GM18507 (cell line): ENCODE measurements at regions not wholly inside any gene's neighbourhood (a gene's known extent, or its start where the extent isn't known, plus 50 kb on each side); places are given as distances from the start of the nearest gene placed in this dataset.

Experiments used
- DNase-seq: peaks from one replicate; pipeline ENCODE4 v3.0.0; 2011; ENCODE audit warnings: low read depth; ENCODE audit not compliant: insufficient read length; ENCODE audit errors: extremely low spot score
- FAIRE-seq: peaks from 2 replicates; lab custom pipeline; 2011; peaks lifted over from hg19 to GRCh38; lab: Jason Lieb, UNC

GRCh38 chr22:49381595-49382450, 445.9 kb downstream of the BRD1 start:
- no peak for FAIRE-seq

GRCh38 chr22:49380828-49381114, 446.9 kb downstream of the BRD1 start:
- DNase-seq (no peak), FAIRE-seq (no peak)

More at GRCh38 chr22:49381595-49382450, 445.9 kb downstream of the BRD1 start:
- no peak for DNase-seq

- DNase-seq (no peak), FAIRE-seq (no peak)
Measured at GRCh38 chr22:49380095-49380827, 447.4 kb downstream of the BRD1 start.

GRCh38 chr22:49377306-49377705, 450.4 kb downstream of the BRD1 start:
- FAIRE-seq (no peak), DNase-seq (no peak)

- FAIRE-seq, result no peak
Measured at GRCh38 chr22:49373801-49374226, 453.9 kb downstream of the BRD1 start.

GRCh38 chr22:49373289-49373666, 454.4 kb downstream of the BRD1 start:
- no peak for DNase-seq
- FAIRE-seq, result no peak

More at GRCh38 chr22:49373801-49374226, 453.9 kb downstream of the BRD1 start:
- no peak for DNase-seq

- no peak for FAIRE-seq
Measured at GRCh38 chr22:49372530-49373288, 455.0 kb downstream of the BRD1 start.

GRCh38 chr22:49372111-49372529, 455.6 kb downstream of the BRD1 start:
- no peak for DNase-seq
- no peak for FAIRE-seq

More at GRCh38 chr22:49372530-49373288, 455.0 kb downstream of the BRD1 start:
- DNase-seq, result no peak

- DNase-seq (no peak), FAIRE-seq (no peak)
Measured at GRCh38 chr22:49371325-49372110, 456.2 kb downstream of the BRD1 start.

GRCh38 chr22:49370627-49371301, 456.9 kb downstream of the BRD1 start:
- FAIRE-seq, result no peak
- no peak for DNase-seq

GRCh38 chr22:49369726-49370626, 457.7 kb downstream of the BRD1 start:
- FAIRE-seq (no peak), DNase-seq (no peak)

- FAIRE-seq, result no peak
- DNase-seq, result no peak
Measured at GRCh38 chr22:49368976-49369725, 458.5 kb downstream of the BRD1 start.

- DNase-seq (no peak), FAIRE-seq (no peak)
Measured at GRCh38 chr22:49368221-49368975, 459.3 kb downstream of the BRD1 start.

- no peak for FAIRE-seq
- no peak for DNase-seq
Measured at GRCh38 chr22:49367041-49367697, 460.5 kb downstream of the BRD1 start.

GRCh38 chr22:49366437-49366836, 461.2 kb downstream of the BRD1 start:
- no peak for DNase-seq
- FAIRE-seq, result no peak

- no peak for DNase-seq
- no peak for FAIRE-seq
Measured at GRCh38 chr22:49365910-49366309, 461.8 kb downstream of the BRD1 start.
